IMR-90 (cell line): ENCODE measurements at regions not wholly inside any gene's neighbourhood (a gene's known extent, or its start where the extent isn't known, plus 50 kb on each side); places are given as distances from the start of the nearest gene placed in this dataset.

Experiments
- ATAC-seq: fragments of 200-7000 bp; cut with Tn5 transposase; 2 replicates; pipeline ENCODE4 v1.9.1; 2020; ENCODE audit warnings: low read depth, mild to moderate bottlenecking, moderate library complexity
- BruUV-seq: library from RNA; stranded (reverse); fragments of 400-500 nt; replicated peaks from 2 replicates; lab custom pipeline; 2021; lab: Mats Ljungman, UMichigan
- CTCF ChIA-PET: fragments of 300-600 bp; formaldehyde crosslinking; extraction: SDS; loops from one replicate; lab custom pipeline; 2021; ENCODE audit warnings: antibody characterized with exemption; lab: Yijun Ruan, JAX
- POLR2A ChIA-PET: fragments of 300-600 bp; sonication (Branson Sonifier 250); formaldehyde crosslinking; loops from one replicate; lab custom pipeline; 2022; ENCODE audit warnings: antibody characterized with exemption; ENCODE audit not compliant: unreplicated experiment; lab: Charles Lee
- DNase-seq: peaks from one replicate; pipeline ENCODE4 v3.0.0; 2013
- H2AFZ ChIP-seq: replicated peaks from 2 replicates; pipeline ENCODE3; 2013; ENCODE audit warnings: low read length, mild to moderate bottlenecking; ENCODE audit not compliant: poor library complexity
- H2AK5ac ChIP-seq: 2 replicates; pipeline ENCODE4 v1.6.1; 2013; ENCODE audit warnings: low read depth, low read length, inconsistent platforms
- H2AK9ac ChIP-seq: replicated peaks from 2 replicates; pipeline ENCODE3; 2013; ENCODE audit warnings: mild to moderate bottlenecking, low read depth, low read length, moderate library complexity; ENCODE audit not compliant: poor library complexity
- H2BK120ac ChIP-seq: 2 replicates; pipeline ENCODE4 v1.6.1; 2013; ENCODE audit warnings: low read depth, low read length, inconsistent platforms
- H2BK15ac ChIP-seq: 3 replicates; pipeline ENCODE4 v1.6.1; 2013; ENCODE audit warnings: low read depth, low read length, inconsistent platforms
- H2BK20ac ChIP-seq: 2 replicates; pipeline ENCODE4 v1.6.1; 2013; ENCODE audit warnings: low read depth, mild to moderate bottlenecking, inconsistent platforms, low read length, moderate library complexity
- H2BK5ac ChIP-seq: 2 replicates; pipeline ENCODE4 v1.6.1; 2013; ENCODE audit warnings: mild to moderate bottlenecking, low read depth, low read length, inconsistent platforms; ENCODE audit not compliant: poor library complexity, severe bottlenecking
- H3K14ac ChIP-seq: replicated peaks from 2 replicates; pipeline ENCODE4 v1.6.1; 2013; ENCODE audit warnings: low read depth, low read length, inconsistent platforms
- H3K18ac ChIP-seq: 2 replicates; pipeline ENCODE4 v1.6.1; 2013; ENCODE audit warnings: low read depth, low read length, control low read depth
- H3K23ac ChIP-seq: 2 replicates; pipeline ENCODE4 v1.6.1; 2013; ENCODE audit warnings: low read depth, low read length, inconsistent platforms
- H3K27ac ChIP-seq: 2 replicates; pipeline ENCODE4 v1.5.1; 2013; ENCODE audit warnings: mild to moderate bottlenecking, control low read depth, low read length; ENCODE audit not compliant: insufficient read depth
- H3K27me3 ChIP-seq: 2 replicates; pipeline ENCODE4 v1.6.1; 2013; ENCODE audit warnings: low read length; ENCODE audit not compliant: control insufficient read depth, insufficient read depth
- H3K36me3 ChIP-seq: 2 replicates; pipeline ENCODE4 v1.6.1; 2013; ENCODE audit warnings: low read length, mixed read lengths; ENCODE audit not compliant: control insufficient read depth, insufficient read depth
- H3K4ac ChIP-seq: 2 replicates; pipeline ENCODE4 v1.6.1; 2013; ENCODE audit warnings: low read depth, low read length, inconsistent platforms
- H3K4me1 ChIP-seq: 2 replicates; pipeline ENCODE4 v1.6.1; 2013; ENCODE audit warnings: low read length, mixed read lengths; ENCODE audit not compliant: control insufficient read depth, insufficient read depth
- H3K4me2 ChIP-seq: 2 replicates; pipeline ENCODE4 v1.6.1; 2013; ENCODE audit warnings: low read depth, mild to moderate bottlenecking, control low read depth, low read length, moderate library complexity
- H3K4me3 ChIP-seq: 2 replicates; pipeline ENCODE4 v1.5.1; 2013; ENCODE audit warnings: low read depth, mild to moderate bottlenecking, control low read depth, low read length, moderate library complexity; ENCODE audit not compliant: insufficient read depth
- H3K56ac ChIP-seq: 2 replicates; pipeline ENCODE4 v1.6.1; 2013; ENCODE audit warnings: low read length, inconsistent platforms; ENCODE audit not compliant: insufficient read depth; ENCODE audit errors: extremely low read depth
- H3K79me1 ChIP-seq, 2 experiments: 2 replicates each; pipeline ENCODE4 v1.6.1; 2013; ENCODE audit warnings: low read length in 2 of 2, inconsistent platforms in 1 of 2, low read depth in 1 of 2
- H3K9ac ChIP-seq: 2 replicates; pipeline ENCODE4 v1.6.1; 2013; ENCODE audit warnings: low read depth, low read length, control low read depth
- H3K9me1 ChIP-seq: 2 replicates; pipeline ENCODE4 v1.6.1; 2013; ENCODE audit warnings: low read length, inconsistent platforms; ENCODE audit not compliant: insufficient read depth
- H3K9me3 ChIP-seq: 2 replicates; pipeline ENCODE4 v1.6.1; 2013; ENCODE audit warnings: low read length; ENCODE audit not compliant: control insufficient read depth, insufficient read depth
- H4K20me1 ChIP-seq: 2 replicates; pipeline ENCODE4 v1.6.1; 2013; ENCODE audit warnings: low read length, inconsistent platforms; ENCODE audit not compliant: insufficient read depth
- H4K5ac ChIP-seq: 2 replicates; pipeline ENCODE4 v1.6.1; 2013; ENCODE audit warnings: mild to moderate bottlenecking, low read depth, low read length, control low read depth
- H4K8ac ChIP-seq, 2 experiments: 2 replicates each; pipeline ENCODE4 v1.6.1; 2013; ENCODE audit warnings: low read depth in 2 of 2, low read length in 2 of 2, control low read depth in 1 of 2, inconsistent platforms in 1 of 2
- H4K91ac ChIP-seq: 2 replicates; pipeline ENCODE4 v1.6.1; 2013; ENCODE audit warnings: low read depth, low read length, inconsistent platforms; ENCODE audit not compliant: insufficient read depth
- BHLHE40 ChIP-seq: fragments of 150-350 bp; IDR thresholded peaks from 2 replicates; pipeline ENCODE4 v1.6.1; 2016; ENCODE audit warnings: mild to moderate bottlenecking, low read depth, low read length
- FOS ChIP-seq: fragments of 150-350 bp; IDR thresholded peaks from 2 replicates; pipeline ENCODE4 v1.6.1; 2016; ENCODE audit warnings: low read depth, low read length
- POLR2A ChIP-seq: IDR thresholded peaks from 2 replicates; pipeline ENCODE4 v1.6.1; 2012; ENCODE audit warnings: mild to moderate bottlenecking, low read depth, low read length
- RAD21 ChIP-seq: IDR thresholded peaks from 2 replicates; pipeline ENCODE4 v1.6.1; 2012; ENCODE audit warnings: low read length, improper control_type of control experiment
- SMC3 ChIP-seq: fragments of 150-350 bp; IDR thresholded peaks from 2 replicates; pipeline ENCODE4 v1.6.1; 2016; ENCODE audit warnings: low read depth, mild to moderate bottlenecking, antibody characterized with exemption, low read length, moderate library complexity
- WGBS, 2 experiments: methylation state at CpG; one replicate each; pipeline versions ENCODE4 v1.1.5 to v1.1.7; 2013; ENCODE audit warnings: missing lambda C conversion rate in 2 of 2; ENCODE audit not compliant: insufficient read length in 1 of 2; ENCODE audit errors: extremely low coverage in 2 of 2; 5-methylcytosine and 5-hydroxymethylcytosine counted together
- dilution Hi-C: fragments of 300-500 bp; cut with HindIII; formaldehyde crosslinking; loops from one replicate; pipeline ENCODE4 v1.14.3; 2018; ENCODE audit warnings: low sequenced_read_pairs; ENCODE audit not compliant: unreplicated experiment
- in situ Hi-C: fragments of 300-500 bp; cut with MboI; formaldehyde crosslinking; loops from 3 replicates; pipeline ENCODE4 v1.14.3; 2019; ENCODE audit warnings: low sequenced_read_pairs, inconsistent platforms, mixed read lengths
- intact Hi-C: fragments of 100-400 bp; cut with micrococcal nuclease; formaldehyde crosslinking; loops from 2 replicates; pipeline ENCODE4 v1.10.0; 2022
- TF ChIP-seq, protein P1 (sequence below): fragments of 150-350 bp; IDR thresholded peaks from 2 replicates; pipeline ENCODE4 v1.6.1; 2016; ENCODE audit warnings: low read depth, mild to moderate bottlenecking, low read length, moderate library complexity, borderline replicate concordance
- TF ChIP-seq, protein P2 (sequence below): conservative IDR thresholded peaks from 2 replicates; pipeline ENCODE4 v1.5.1; 2012; ENCODE audit warnings: mild to moderate bottlenecking, low read depth, low read length, improper control_type of control experiment

DNA sequence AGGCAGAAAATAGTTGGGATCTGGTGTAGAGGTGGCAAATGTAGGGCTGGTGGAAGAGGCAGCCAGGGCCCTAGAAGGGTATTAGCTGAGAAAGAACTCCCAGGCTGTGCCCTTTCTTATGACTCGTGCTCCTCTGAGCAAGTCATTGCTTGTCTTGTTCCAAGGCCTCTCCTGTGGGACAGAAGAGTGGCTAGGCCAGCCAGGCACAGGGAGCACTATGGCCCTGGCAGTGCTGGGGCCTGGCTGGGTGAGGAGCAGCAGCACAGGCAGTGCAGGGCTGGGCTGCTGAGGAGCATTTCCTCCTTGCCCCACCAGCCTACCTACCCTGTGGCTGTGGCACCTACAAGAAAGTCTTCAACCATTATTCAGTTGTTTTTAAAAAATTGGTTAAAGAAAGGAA lies 298.5 kb upstream of the NR3C2 start:
- in situ Hi-C loops = no loop called here
- Histone ChIP-seq H3K23ac (no peak overlapping the region), H3K9me1 (no peaks in the 10 kb centered on the region), H4K20me1 (no peaks in the 10 kb centered on the region), H3K79me1 (no peaks in the 10 kb centered on the region), H4K5ac (no peak overlapping the region), H3K36me3 (no peaks in the 10 kb centered on the region), H2AK9ac (no peak overlapping the region), H3K4me2 (no peak overlapping the region), H3K27ac (no peak overlapping the region), H3K9me3 (no peaks in the 10 kb centered on the region), H3K56ac (no peak overlapping the region), H2BK5ac (no peak overlapping the region), H2BK20ac (no peak overlapping the region), H3K4me1 (no peaks in the 10 kb centered on the region), H4K8ac (no peak overlapping the region), H2BK15ac (no peak overlapping the region), H3K18ac (no peak overlapping the region), H3K4me3 (no peak overlapping the region), H3K14ac (no peak overlapping the region; the same call in 1 of the 2 replicates), H3K9ac (no peak overlapping the region), H4K91ac (no peak overlapping the region), H3K4ac (no peak overlapping the region), H2BK120ac (no peak overlapping the region), H3K27me3 (no peaks in the 10 kb centered on the region), H2AFZ (peak overlapping the region; percentile 49), H2AK5ac (no peak overlapping the region)
- ATAC-seq = no peak
- no peak for DNase-seq
- no peak for TF ChIP-seq FOS
- TF ChIP-seq SMC3 = no peak
- TF ChIP-seq BHLHE40 = no peak
- TF ChIP-seq, protein P1, sequence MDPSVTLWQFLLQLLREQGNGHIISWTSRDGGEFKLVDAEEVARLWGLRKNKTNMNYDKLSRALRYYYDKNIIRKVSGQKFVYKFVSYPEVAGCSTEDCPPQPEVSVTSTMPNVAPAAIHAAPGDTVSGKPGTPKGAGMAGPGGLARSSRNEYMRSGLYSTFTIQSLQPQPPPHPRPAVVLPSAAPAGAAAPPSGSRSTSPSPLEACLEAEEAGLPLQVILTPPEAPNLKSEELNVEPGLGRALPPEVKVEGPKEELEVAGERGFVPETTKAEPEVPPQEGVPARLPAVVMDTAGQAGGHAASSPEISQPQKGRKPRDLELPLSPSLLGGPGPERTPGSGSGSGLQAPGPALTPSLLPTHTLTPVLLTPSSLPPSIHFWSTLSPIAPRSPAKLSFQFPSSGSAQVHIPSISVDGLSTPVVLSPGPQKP = no peak
- TF ChIP-seq, protein P2, sequence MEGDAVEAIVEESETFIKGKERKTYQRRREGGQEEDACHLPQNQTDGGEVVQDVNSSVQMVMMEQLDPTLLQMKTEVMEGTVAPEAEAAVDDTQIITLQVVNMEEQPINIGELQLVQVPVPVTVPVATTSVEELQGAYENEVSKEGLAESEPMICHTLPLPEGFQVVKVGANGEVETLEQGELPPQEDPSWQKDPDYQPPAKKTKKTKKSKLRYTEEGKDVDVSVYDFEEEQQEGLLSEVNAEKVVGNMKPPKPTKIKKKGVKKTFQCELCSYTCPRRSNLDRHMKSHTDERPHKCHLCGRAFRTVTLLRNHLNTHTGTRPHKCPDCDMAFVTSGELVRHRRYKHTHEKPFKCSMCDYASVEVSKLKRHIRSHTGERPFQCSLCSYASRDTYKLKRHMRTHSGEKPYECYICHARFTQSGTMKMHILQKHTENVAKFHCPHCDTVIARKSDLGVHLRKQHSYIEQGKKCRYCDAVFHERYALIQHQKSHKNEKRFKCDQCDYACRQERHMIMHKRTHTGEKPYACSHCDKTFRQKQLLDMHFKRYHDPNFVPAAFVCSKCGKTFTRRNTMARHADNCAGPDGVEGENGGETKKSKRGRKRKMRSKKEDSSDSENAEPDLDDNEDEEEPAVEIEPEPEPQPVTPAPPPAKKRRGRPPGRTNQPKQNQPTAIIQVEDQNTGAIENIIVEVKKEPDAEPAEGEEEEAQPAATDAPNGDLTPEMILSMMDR = no peak
- TF ChIP-seq RAD21 = no peak
- TF ChIP-seq POLR2A = no peak
- no TSS peak for BruUV-seq
- ChIA-PET CTCF (no interaction called here), POLR2A (no interaction called here)
- intact Hi-C loops = no loop called here
- dilution Hi-C loops = no loop called here
- WGBS, 2 experiments = 17% methylated on average over 1 of the region's 1 CpG; no CpG with 5 or more reads in 1 of the 2 experiments
